T1000 (cell line): ENCODE measurements at regions not wholly inside any gene's neighbourhood (a gene's known extent, or its start where the extent isn't known, plus 50 kb on each side); places are given as distances from the start of the nearest gene placed in this dataset.
"Not testable (repeated sequence)": the region's sequence is repeated elsewhere in the genome, so short reads cannot be mapped to it uniquely, and the experiment has no call there.

Experiments used
- DNase-seq: peaks from one replicate; lab custom pipeline; 2025; ENCODE audit warnings: mixed read lengths; lab: John Stamatoyannopoulos, UW

DNA sequence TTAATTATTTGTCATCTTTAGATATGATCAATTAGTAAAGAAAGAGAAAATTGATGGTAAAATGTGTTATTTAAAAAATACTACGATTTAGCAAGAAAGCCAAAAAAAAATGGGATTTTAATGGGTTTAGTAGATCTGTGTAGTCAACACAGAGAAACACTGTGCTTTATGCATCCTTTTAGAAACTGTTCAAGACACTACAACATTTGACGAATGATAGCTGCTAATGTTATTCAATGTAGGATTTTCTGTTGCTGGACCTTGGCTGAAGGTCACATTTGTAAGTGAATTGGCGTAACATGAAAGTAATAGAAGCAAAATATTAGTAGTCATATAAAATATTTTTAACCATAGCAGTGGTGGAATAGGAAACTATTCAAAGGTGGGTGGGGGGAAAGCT is 1293.9 kb downstream of the NCAM2 start:
- no peak for DNase-seq

- DNase-seq: no peak
Measured at GRCh38 chr21:22297575-22297974, 1299.4 kb downstream of the NCAM2 start.

GRCh38 chr21:22311741-22312462 is 1313.7 kb downstream of the NCAM2 start:
- DNase-seq: no peak

- no peak for DNase-seq
Measured at GRCh38 chr21:22314963-22315362, 1316.8 kb downstream of the NCAM2 start.

- DNase-seq: no peak
Measured at GRCh38 chr21:22319435-22319834, 1321.2 kb downstream of the NCAM2 start.

DNA sequence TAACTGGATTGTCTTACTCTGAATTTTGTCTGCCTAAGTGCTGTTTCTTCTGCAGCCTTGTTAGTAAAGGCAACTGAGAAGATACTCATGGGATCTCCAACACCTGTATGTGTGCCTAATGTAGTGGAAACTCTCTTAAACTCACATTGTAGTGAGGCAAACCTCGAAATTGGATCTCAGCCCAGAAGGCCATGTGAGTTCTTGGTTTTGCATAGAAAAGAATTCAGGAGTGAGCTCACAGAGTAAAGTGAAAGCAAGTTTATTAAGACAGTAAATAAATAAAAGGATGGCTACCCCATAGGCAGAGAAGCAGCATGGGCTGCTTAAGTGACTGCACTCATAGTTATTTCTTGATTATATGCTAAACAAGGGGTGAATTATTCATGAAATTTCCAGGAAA is 1344.7 kb downstream of the NCAM2 start:
- no peak for DNase-seq

- DNase-seq: no peak
Measured at GRCh38 chr21:22343303-22343702, 1345.1 kb downstream of the NCAM2 start.

DNA sequence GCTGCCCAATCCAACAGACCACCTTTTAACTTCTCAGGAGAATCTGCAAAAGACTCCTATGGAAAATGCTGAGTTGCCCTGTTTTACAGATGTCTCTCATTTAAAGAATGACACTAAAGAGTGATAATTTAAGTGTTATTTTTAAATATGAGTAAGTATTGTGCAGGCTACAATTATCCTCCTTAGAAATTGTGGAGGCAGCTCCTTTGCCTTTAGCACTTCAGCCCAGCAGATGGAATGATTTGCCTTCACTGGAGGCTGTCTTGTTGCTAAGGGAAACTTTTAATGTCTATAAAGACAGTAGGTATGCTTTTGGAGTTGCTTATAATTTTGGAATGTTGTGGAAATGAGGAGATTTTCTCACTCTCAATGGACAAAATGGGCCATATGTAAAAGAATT is 1345.5 kb downstream of the NCAM2 start:
- no peak for DNase-seq

- no peak for DNase-seq
Measured at GRCh38 chr21:22345624-22346023, 1347.4 kb downstream of the NCAM2 start.

DNA sequence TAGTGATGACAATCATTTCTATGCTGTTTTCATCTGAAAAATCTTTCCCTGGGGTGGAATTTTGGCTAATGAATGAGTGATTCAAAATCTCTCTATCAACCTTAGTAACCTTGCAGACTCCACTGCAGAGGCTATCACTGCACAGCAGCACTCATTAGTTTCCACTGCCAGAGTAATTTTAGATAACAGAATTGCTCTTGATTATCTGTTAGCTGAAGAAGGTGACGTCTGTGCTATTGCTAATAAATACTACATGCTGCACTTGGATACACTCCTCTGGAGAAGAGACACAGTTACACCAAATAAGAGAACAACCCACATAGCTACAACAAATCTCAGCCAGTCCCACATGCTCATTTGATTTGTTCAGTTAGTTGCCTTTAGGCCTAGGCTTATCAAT is 1348.4 kb downstream of the NCAM2 start:
- DNase-seq: no peak

- no peak for DNase-seq
Measured at GRCh38 chr21:22351076-22351475, 1352.9 kb downstream of the NCAM2 start.

- DNase-seq: no peak
Measured at GRCh38 chr21:22352088-22352487, 1353.9 kb downstream of the NCAM2 start.

DNA sequence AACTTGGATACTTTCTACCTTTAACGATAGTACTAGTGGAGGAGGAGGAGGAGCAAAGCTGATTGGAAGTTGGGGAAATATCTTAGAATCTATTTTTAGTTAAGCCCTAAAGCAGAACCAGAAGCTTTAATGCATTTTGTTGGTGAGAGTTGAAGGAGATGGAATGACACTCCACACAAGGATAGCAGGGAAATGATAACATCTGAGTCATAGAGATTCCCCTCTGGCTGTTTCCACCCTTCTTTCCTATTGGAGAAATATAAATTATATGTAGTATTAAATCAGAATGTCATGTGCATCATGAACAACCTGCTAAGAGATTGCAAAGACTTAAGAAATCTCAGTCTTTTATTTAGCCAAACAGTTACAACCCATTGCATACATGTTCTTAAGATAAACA is 1357.7 kb downstream of the NCAM2 start:
- DNase-seq: no peak

GRCh38 chr21:22356663-22357062 is 1358.5 kb downstream of the NCAM2 start:
- no peak for DNase-seq

DNA sequence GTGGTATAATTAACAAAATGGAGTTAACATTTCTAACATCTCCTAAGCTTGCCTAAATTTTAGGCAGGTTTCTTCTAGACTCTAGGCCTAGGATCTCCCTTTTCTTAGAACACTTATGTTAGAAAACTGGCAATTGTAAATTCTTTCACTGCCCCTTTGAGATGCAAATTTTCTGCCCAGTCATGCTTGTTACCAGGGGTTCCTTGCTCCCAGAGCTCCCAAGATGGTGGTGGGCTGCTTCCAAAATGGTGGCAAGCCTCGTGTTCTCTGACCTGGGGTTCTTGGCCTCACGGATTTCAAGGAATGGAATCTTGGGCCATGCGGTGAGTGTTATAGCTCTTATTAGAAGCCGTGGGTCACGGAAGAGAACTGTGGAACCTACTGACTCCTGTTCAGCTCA is 1361.4 kb downstream of the NCAM2 start:
- not testable (repeated sequence) for DNase-seq

GRCh38 chr21:22363504-22363903 is 1365.3 kb downstream of the NCAM2 start:
- no peak for DNase-seq

DNA sequence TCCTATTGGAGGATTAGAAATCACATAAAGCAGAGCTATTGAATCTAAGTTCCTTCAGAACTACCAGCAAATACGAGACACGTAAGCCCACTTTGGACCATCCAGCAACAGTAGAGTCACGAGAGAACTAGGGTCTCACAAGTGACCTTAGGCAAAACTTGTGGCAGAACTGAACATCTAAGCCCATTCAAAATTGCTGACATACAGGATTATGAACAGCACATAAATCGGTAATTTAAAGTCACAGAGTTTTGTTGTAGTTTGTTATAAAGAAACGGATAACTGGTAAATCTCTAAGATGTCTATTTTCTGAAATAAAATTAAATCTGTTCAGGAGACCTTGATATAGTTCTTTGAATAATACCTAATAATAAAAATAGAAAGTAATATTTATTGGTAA is 1366.0 kb downstream of the NCAM2 start:
- no peak for DNase-seq

- no peak for DNase-seq
Measured at GRCh38 chr21:22374218-22374969, 1376.2 kb downstream of the NCAM2 start.

GRCh38 chr21:22377795-22378194 is 1379.6 kb downstream of the NCAM2 start:
- not testable (repeated sequence) for DNase-seq

DNA sequence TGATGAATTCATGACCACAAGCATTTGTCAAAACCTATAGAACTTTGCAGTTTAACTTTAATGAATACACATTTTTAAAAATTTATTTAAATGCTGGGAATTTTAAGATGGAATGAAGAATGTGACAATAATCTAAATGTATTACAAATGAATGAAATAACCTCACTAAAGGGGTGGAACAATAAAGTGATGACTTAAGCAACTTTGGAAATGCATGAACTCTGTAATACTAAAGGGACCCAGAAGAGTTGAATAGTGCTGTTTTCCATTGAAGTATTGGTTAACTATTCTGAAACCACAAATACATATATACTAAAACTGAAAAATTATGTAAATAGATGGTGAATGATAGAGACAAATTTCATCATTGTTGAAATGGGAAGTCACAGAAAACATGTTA is 1395.1 kb downstream of the NCAM2 start:
- DNase-seq: no peak

DNA sequence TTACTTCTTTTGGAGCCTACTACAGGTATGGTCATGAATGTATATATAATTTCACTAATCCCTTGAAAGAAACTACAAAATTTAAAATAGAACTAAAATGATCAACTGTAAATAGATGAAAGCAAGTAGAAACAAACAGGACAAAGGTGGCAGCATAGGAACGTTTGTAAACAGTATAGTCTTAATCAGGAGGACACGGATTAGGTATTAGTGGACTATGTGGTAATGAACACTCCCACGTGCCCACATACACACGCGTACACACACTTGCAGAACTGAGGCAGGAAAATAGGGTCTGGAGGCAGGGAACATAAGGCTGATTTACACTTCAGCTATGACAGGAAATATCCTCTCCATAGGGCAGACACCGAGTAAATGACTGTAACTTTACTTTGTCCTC is 1397.8 kb downstream of the NCAM2 start:
- DNase-seq: no peak

DNA sequence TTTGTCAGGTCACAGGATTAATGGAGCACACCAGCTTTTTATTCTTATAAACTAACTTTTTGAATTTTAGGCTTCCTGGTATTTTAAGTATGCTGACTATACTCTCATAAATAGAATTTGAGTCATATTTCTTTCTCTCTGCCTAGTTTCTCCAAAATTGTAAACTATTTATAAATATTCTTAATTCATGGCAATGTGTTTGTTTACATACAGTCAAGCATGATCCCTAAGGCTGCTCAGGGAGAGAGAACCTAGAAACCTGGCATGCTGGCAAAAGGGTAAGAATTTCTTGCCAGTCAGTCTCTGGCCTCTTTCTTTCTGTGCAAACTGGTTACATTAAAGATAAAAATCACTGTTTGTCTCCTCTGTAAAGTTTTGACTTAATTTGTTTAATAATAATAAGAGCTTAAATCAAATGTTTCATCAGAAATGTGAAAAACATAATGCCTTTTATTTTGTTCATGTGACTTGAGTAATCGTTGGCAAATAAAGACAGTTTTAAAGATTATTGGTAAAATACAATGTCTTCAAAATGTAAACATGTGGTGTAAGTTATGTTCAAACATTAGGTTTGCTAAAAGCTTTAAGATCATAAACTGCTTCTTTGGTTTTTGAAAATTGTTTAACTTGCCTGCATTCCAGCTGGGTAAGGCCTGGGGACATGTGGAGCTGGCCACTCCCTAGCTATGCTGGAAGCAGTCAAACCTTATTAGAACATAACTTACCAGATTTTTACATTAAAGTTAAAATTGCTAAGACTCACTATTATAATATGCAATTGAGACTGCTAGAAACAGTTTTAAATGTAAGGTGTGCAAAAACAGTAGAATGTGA is 1401.7 kb downstream of the NCAM2 start:
- no peak for DNase-seq

DNA sequence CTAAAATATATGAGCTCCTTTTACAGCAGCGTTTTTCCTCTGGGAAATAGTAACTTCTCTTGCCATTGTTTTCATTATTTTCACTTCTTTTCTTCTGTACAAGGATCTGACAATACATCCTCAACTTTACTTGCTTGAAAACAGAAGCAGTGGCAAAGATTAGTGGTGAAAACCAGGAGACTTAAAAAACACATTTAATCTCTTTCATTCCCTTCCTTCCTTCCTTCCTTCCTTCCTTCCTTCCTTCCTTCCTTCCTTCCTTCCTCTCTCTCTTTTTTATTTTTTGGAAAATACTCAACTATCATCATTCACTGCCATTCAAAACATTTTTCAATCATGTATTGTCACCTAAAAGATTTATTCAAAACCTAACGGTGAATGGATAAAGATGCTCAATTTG is 1411.4 kb downstream of the NCAM2 start:
- no peak for DNase-seq
